Suppressor macrophage (primary cell): ENCODE measurements at regions not wholly inside any gene's neighbourhood (a gene's known extent, or its start where the extent isn't known, plus 50 kb on each side); places are given as distances from the start of the nearest gene placed in this dataset.

Source experiments
- DNase-seq, 4 experiments: peaks; one replicate each; pipeline ENCODE4 v3.0.0-alpha.2; 2020 to 2022

- no peak for DNase-seq
These were observed 594.8 kb downstream of the METTL4 start for GRCh38 chr18:1976484-1976883.

GRCh38 chr18:1982056-1982455 is 589.2 kb downstream of the METTL4 start:
- DNase-seq = no peak

- no peak for DNase-seq
These were observed 587.4 kb downstream of the METTL4 start for GRCh38 chr18:1983746-1984515.

- no peak for DNase-seq
These were observed 577.4 kb downstream of the METTL4 start for GRCh38 chr18:1993866-1994265.

- DNase-seq = no peak
These were observed 576.8 kb downstream of the METTL4 start for GRCh38 chr18:1994471-1994870.

GRCh38 chr18:1995041-1995612 is 576.2 kb downstream of the METTL4 start:
- DNase-seq = no peak

- DNase-seq = no peak
These were observed 573.2 kb downstream of the METTL4 start for GRCh38 chr18:1998121-1998520.

GRCh38 chr18:1999387-1999786 is 571.9 kb downstream of the METTL4 start:
- DNase-seq = no peak

- no peak for DNase-seq
These were observed 569.2 kb downstream of the METTL4 start for GRCh38 chr18:2002151-2002550.

- DNase-seq = peak in 2 of 4 experiments; percentile 3 to 29
These were observed 568.7 kb downstream of the METTL4 start for GRCh38 chr18:2002604-2003003.

GRCh38 chr18:2009942-2010697 is 561.2 kb downstream of the METTL4 start:
- DNase-seq = no peak

- no peak for DNase-seq
These were observed 544.3 kb downstream of the METTL4 start for GRCh38 chr18:2027016-2027415.

GRCh38 chr18:2027756-2028155 is 543.5 kb downstream of the METTL4 start:
- DNase-seq = no peak

GRCh38 chr18:2028986-2029385 is 542.3 kb downstream of the METTL4 start:
- DNase-seq = no peak

GRCh38 chr18:2030647-2031046 is 540.7 kb downstream of the METTL4 start:
- no peak for DNase-seq

GRCh38 chr18:2032036-2032435 is 539.3 kb downstream of the METTL4 start:
- DNase-seq = no peak

GRCh38 chr18:2035056-2035455 is 536.2 kb downstream of the METTL4 start:
- DNase-seq = no peak

GRCh38 chr18:2036086-2036485 is 535.2 kb downstream of the METTL4 start:
- no peak for DNase-seq

GRCh38 chr18:2040279-2040678 is 531.0 kb downstream of the METTL4 start:
- DNase-seq = no peak

GRCh38 chr18:2049986-2050385 is 521.3 kb downstream of the METTL4 start:
- DNase-seq = peak in 1 of 4 experiments; percentile 29

GRCh38 chr18:2050702-2051201 is 520.6 kb downstream of the METTL4 start:
- DNase-seq = no peak

GRCh38 chr18:2053490-2054089 is 517.7 kb downstream of the METTL4 start:
- DNase-seq = no peak

GRCh38 chr18:2059336-2059735 is 512.0 kb downstream of the METTL4 start:
- no peak for DNase-seq
